ENCODE measurements at regions not wholly inside any gene's neighbourhood (a gene's known extent, or its start where the extent isn't known, plus 50 kb on each side); places are given as distances from the start of the nearest gene placed in this dataset.
"Not testable (repeated sequence)": the region's sequence is repeated elsewhere in the genome, so short reads cannot be mapped to it uniquely, and the experiment has no call there.

GRCh38 chr1:173392895-173393658 lies 84.1 kb upstream of the PRDX6 start:
- H3K27ac ChIP-seq (ENCODE audit: low read depth, low read length), result no peak overlapping the region
- no peaks in the 10 kb centered on the region for H3K27me3 ChIP-seq (ENCODE audit: control insufficient read depth in 1 of 2, insufficient read depth in 2 of 2, low read length in 2 of 2)

DNA sequence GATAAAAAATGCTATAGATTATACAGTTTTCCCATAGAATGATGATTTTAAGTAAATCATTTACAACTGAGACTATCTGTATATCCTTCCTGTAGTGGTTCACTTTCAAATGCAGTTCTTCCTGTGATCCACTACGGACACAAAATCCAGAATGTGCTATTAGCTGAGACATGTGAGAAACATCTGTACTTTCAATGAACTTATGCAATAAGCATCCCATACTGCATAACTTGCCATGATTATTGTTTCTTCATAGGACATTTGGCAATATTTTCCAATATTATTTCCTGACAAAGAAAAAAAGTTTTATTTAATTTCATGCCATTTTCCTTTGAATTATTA lies 83.5 kb upstream of the PRDX6 start:
- no peak overlapping the region for H3K27ac ChIP-seq (ENCODE audit: low read depth, low read length)
- H3K9ac ChIP-seq (ENCODE audit: low read depth in 1 of 2, low read length in 2 of 2), result no peak overlapping the region
- no peaks in the 10 kb centered on the region for H3K4me1 ChIP-seq (ENCODE audit: control insufficient read depth in 1 of 2, insufficient read depth in 2 of 2, low read length in 2 of 2)
- no peaks in the 10 kb centered on the region for H3K9me3 ChIP-seq (ENCODE audit: control insufficient read depth in 1 of 2, low read length in 2 of 2)
- no peak overlapping the region for H3K4me3 ChIP-seq (ENCODE audit: low read depth in 1 of 2, low read length in 2 of 2)
- no peaks in the 10 kb centered on the region for H3K36me3 ChIP-seq (ENCODE audit: control insufficient read depth in 1 of 2, insufficient read depth in 2 of 2, low read length in 2 of 2)
- no peaks in the 10 kb centered on the region for H3K27me3 ChIP-seq (ENCODE audit: control insufficient read depth in 1 of 2, insufficient read depth in 2 of 2, low read length in 2 of 2)

More at GRCh38 chr1:173392895-173393658, 84.1 kb upstream of the PRDX6 start:
- H3K36me3 ChIP-seq (ENCODE audit: control insufficient read depth in 1 of 2, insufficient read depth in 2 of 2, low read length in 2 of 2), result no peaks in the 10 kb centered on the region
- H3K9ac ChIP-seq (ENCODE audit: low read depth in 1 of 2, low read length in 2 of 2), result no peak overlapping the region
- no peaks in the 10 kb centered on the region for H3K9me3 ChIP-seq (ENCODE audit: control insufficient read depth in 1 of 2, low read length in 2 of 2)
- no peak overlapping the region for H3K4me3 ChIP-seq (ENCODE audit: low read depth in 1 of 2, low read length in 2 of 2)
- no peaks in the 10 kb centered on the region for H3K4me1 ChIP-seq (ENCODE audit: control insufficient read depth in 1 of 2, insufficient read depth in 2 of 2, low read length in 2 of 2)

- not testable (repeated sequence) for H3K9ac ChIP-seq (ENCODE audit: low read depth in 1 of 2, low read length in 2 of 2); H3K27me3 ChIP-seq (ENCODE audit: control insufficient read depth in 1 of 2, insufficient read depth in 2 of 2, low read length in 2 of 2); H3K27ac ChIP-seq (ENCODE audit: low read depth, low read length)
Observed at GRCh38 chr1:173394813-173395212, 82.3 kb upstream of the PRDX6 start.

GRCh38 chr1:173395762-173396161 lies 81.4 kb upstream of the PRDX6 start:
- no peak overlapping the region for H3K9ac ChIP-seq (ENCODE audit: low read depth in 1 of 2, low read length in 2 of 2)
- H3K4me1 ChIP-seq (ENCODE audit: control insufficient read depth in 1 of 2, insufficient read depth in 2 of 2, low read length in 2 of 2), result no peaks in the 10 kb centered on the region
- H3K27me3 ChIP-seq (ENCODE audit: control insufficient read depth in 1 of 2, insufficient read depth in 2 of 2, low read length in 2 of 2), result no peaks in the 10 kb centered on the region
- H3K27ac ChIP-seq (ENCODE audit: low read depth, low read length), result no peak overlapping the region
- H3K9me3 ChIP-seq (ENCODE audit: control insufficient read depth in 1 of 2, low read length in 2 of 2), result no peaks in the 10 kb centered on the region
- no peak overlapping the region for H3K4me3 ChIP-seq (ENCODE audit: low read depth in 1 of 2, low read length in 2 of 2)
- H3K36me3 ChIP-seq (ENCODE audit: control insufficient read depth in 1 of 2, insufficient read depth in 2 of 2, low read length in 2 of 2), result no peaks in the 10 kb centered on the region

More at GRCh38 chr1:173394813-173395212, 82.3 kb upstream of the PRDX6 start:
- not testable (repeated sequence) for H3K4me1 ChIP-seq (ENCODE audit: control insufficient read depth in 1 of 2, insufficient read depth in 2 of 2, low read length in 2 of 2); H3K36me3 ChIP-seq (ENCODE audit: control insufficient read depth in 1 of 2, insufficient read depth in 2 of 2, low read length in 2 of 2); H3K4me3 ChIP-seq (ENCODE audit: low read depth in 1 of 2, low read length in 2 of 2); H3K9me3 ChIP-seq (ENCODE audit: control insufficient read depth in 1 of 2, low read length in 2 of 2)

DNA sequence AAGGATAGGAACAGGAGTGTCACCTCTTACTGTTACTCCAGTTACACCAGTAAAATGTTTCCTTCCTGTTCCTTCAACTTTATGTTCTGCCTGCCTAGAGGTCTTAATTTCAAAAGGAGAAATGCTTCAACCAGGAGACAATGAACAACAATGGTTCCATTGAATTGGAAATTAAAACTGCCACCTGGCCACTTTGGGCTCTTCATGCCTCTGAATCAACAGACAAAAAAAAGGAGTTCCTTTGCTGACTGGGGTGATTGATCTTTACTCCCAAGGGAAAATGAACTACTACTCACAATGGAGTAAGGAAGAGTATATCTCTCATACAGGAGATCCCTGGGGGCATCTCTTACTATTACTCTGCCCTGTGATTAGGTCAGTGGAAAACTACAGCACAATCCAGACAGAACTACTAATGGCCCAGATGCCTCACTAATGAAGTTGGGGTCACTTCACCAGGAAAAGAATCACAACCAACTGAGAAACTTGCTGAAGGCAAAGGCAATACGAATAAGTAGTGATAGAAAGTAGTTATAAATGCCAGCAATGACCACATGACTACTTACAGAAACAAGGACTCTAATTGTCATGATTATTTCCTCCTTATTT lies 76.6 kb upstream of the PRDX6 start:
- Histone ChIP-seq H3K4me3 (ENCODE audit: low read depth in 1 of 2, low read length in 2 of 2) (no peak overlapping the region), H3K27ac (ENCODE audit: low read depth, low read length) (no peak overlapping the region), H3K36me3 (ENCODE audit: control insufficient read depth in 1 of 2, insufficient read depth in 2 of 2, low read length in 2 of 2) (no peaks in the 10 kb centered on the region), H3K9ac (ENCODE audit: low read depth in 1 of 2, low read length in 2 of 2) (no peak overlapping the region), H3K4me1 (ENCODE audit: control insufficient read depth in 1 of 2, insufficient read depth in 2 of 2, low read length in 2 of 2) (no peaks in the 10 kb centered on the region), H3K9me3 (ENCODE audit: control insufficient read depth in 1 of 2, low read length in 2 of 2) (no peaks in the 10 kb centered on the region), H3K27me3 (ENCODE audit: control insufficient read depth in 1 of 2, insufficient read depth in 2 of 2, low read length in 2 of 2) (no peaks in the 10 kb centered on the region)

- no peaks in the 10 kb centered on the region for H3K27me3 ChIP-seq (ENCODE audit: control insufficient read depth in 1 of 2, insufficient read depth in 2 of 2, low read length in 2 of 2)
- no peak overlapping the region for H3K4me3 ChIP-seq (ENCODE audit: low read depth in 1 of 2, low read length in 2 of 2)
- no peaks in the 10 kb centered on the region for H3K9me3 ChIP-seq (ENCODE audit: control insufficient read depth in 1 of 2, low read length in 2 of 2)
- H3K9ac ChIP-seq (ENCODE audit: low read depth in 1 of 2, low read length in 2 of 2), result no peak overlapping the region
- H3K36me3 ChIP-seq (ENCODE audit: control insufficient read depth in 1 of 2, insufficient read depth in 2 of 2, low read length in 2 of 2), result no peaks in the 10 kb centered on the region
- H3K27ac ChIP-seq (ENCODE audit: low read depth, low read length), result no peak overlapping the region
- H3K4me1 ChIP-seq (ENCODE audit: control insufficient read depth in 1 of 2, insufficient read depth in 2 of 2, low read length in 2 of 2), result peaks cover 4 to 8% of the 10 kb centered on the region in 2 donors
Observed at GRCh38 chr1:173403996-173404395, 73.1 kb upstream of the PRDX6 start.

GRCh38 chr1:173405281-173405680 lies 71.9 kb upstream of the PRDX6 start:
- Histone ChIP-seq H3K9ac (ENCODE audit: low read depth in 1 of 2, low read length in 2 of 2) (no peak overlapping the region), H3K36me3 (ENCODE audit: control insufficient read depth in 1 of 2, insufficient read depth in 2 of 2, low read length in 2 of 2) (no peaks in the 10 kb centered on the region), H3K27ac (ENCODE audit: low read depth, low read length) (no peak overlapping the region), H3K27me3 (ENCODE audit: control insufficient read depth in 1 of 2, insufficient read depth in 2 of 2, low read length in 2 of 2) (no peaks in the 10 kb centered on the region), H3K4me1 (ENCODE audit: control insufficient read depth in 1 of 2, insufficient read depth in 2 of 2, low read length in 2 of 2) (peaks cover 4 to 8% of the 10 kb centered on the region in 2 donors), H3K9me3 (ENCODE audit: control insufficient read depth in 1 of 2, low read length in 2 of 2) (no peaks in the 10 kb centered on the region), H3K4me3 (ENCODE audit: low read depth in 1 of 2, low read length in 2 of 2) (no peak overlapping the region)

DNA sequence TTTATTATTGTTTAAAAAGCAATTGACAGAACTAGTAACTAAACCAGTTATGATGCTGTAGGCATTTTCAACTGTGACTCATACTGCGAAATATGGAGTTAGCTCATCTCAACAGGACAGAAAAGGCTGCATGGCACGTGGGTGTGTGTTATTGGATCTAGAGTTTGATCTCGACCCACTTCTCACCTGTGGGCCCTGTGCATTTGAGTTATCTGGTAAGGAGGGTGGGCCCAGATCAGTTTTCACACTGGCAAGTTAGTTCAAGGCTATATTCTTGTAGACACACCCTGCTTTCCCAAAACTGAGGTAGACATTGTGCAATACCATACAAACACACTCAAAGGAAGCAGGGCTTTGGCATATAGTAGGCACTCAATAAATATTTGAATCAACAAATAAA lies 71.3 kb upstream of the PRDX6 start:
- Histone ChIP-seq H3K36me3 (ENCODE audit: control insufficient read depth in 1 of 2, insufficient read depth in 2 of 2, low read length in 2 of 2) (no peaks in the 10 kb centered on the region), H3K27me3 (ENCODE audit: control insufficient read depth in 1 of 2, insufficient read depth in 2 of 2, low read length in 2 of 2) (no peaks in the 10 kb centered on the region), H3K4me1 (ENCODE audit: control insufficient read depth in 1 of 2, insufficient read depth in 2 of 2, low read length in 2 of 2) (peaks cover 8 to 10% of the 10 kb centered on the region in 2 donors), H3K4me3 (ENCODE audit: low read depth in 1 of 2, low read length in 2 of 2) (no peak overlapping the region), H3K27ac (ENCODE audit: low read depth, low read length) (no peak overlapping the region), H3K9me3 (ENCODE audit: control insufficient read depth in 1 of 2, low read length in 2 of 2) (no peaks in the 10 kb centered on the region), H3K9ac (ENCODE audit: low read depth in 1 of 2, low read length in 2 of 2) (peak overlapping the region in 1 of 2 donors; percentile 25)

DNA sequence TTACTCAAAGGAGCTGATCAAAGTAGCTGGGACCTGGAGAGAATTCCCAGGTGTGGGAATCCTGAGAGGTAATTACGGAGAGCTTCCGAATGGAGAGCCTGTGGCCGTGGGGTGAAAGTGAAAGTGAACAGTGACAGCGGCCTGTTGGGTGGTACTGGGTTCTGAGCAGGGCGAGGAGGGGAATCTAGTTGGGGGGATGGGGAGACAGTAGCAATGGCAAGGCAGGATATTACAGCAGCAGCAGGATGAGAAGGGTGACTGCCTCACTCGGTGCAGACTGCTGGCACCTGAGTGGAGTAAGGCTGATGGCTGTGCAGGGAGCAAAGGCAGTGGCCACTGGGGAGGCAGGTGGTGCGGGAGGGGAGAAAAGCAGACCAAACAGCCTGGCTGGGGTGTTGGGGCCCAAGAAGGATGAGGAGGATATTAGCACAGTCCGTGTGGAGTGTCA lies 70.3 kb upstream of the PRDX6 start:
- peak overlapping the region; percentile 68 to 83 for H3K4me3 ChIP-seq (ENCODE audit: low read depth in 1 of 2, low read length in 2 of 2)
- no peaks in the 10 kb centered on the region for H3K36me3 ChIP-seq (ENCODE audit: control insufficient read depth in 1 of 2, insufficient read depth in 2 of 2, low read length in 2 of 2)
- H3K9me3 ChIP-seq (ENCODE audit: control insufficient read depth in 1 of 2, low read length in 2 of 2), result no peaks in the 10 kb centered on the region
- no peaks in the 10 kb centered on the region for H3K27me3 ChIP-seq (ENCODE audit: control insufficient read depth in 1 of 2, insufficient read depth in 2 of 2, low read length in 2 of 2)
- no peak overlapping the region for H3K27ac ChIP-seq (ENCODE audit: low read depth, low read length)
- H3K4me1 ChIP-seq (ENCODE audit: control insufficient read depth in 1 of 2, insufficient read depth in 2 of 2, low read length in 2 of 2), result peaks cover 8 to 10% of the 10 kb centered on the region in 2 donors
- H3K9ac ChIP-seq (ENCODE audit: low read depth in 1 of 2, low read length in 2 of 2), result peak overlapping the region; percentile 14 to 71

DNA sequence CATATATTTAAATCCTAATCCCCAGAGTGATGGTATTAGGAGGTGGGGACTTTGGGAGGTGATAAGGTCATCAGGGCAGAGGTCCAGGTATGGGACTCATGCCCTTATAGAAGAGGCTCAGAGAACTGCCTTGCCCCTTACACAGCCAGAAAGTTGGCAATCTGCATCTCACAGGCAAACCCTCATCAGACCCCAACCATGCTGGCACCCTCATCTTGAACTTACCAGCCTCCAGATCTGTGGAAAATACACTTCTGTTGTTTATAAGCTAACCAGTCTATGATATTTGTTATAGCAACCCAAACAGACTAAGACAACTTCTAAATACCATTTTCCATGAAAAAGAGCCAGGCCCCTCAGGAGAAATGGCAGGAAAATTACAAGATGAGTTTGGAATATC lies 69.3 kb upstream of the PRDX6 start:
- Histone ChIP-seq H3K9me3 (ENCODE audit: control insufficient read depth in 1 of 2, low read length in 2 of 2) (no peaks in the 10 kb centered on the region), H3K36me3 (ENCODE audit: control insufficient read depth in 1 of 2, insufficient read depth in 2 of 2, low read length in 2 of 2) (no peaks in the 10 kb centered on the region), H3K9ac (ENCODE audit: low read depth in 1 of 2, low read length in 2 of 2) (no peak overlapping the region)

More for the DNA sequence above, 69.3 kb upstream of the PRDX6 start:
- Histone ChIP-seq H3K4me3 (ENCODE audit: low read depth in 1 of 2, low read length in 2 of 2) (no peak overlapping the region), H3K4me1 (ENCODE audit: control insufficient read depth in 1 of 2, insufficient read depth in 2 of 2, low read length in 2 of 2) (peaks cover 8 to 10% of the 10 kb centered on the region in 2 donors), H3K27me3 (ENCODE audit: control insufficient read depth in 1 of 2, insufficient read depth in 2 of 2, low read length in 2 of 2) (no peaks in the 10 kb centered on the region), H3K27ac (ENCODE audit: low read depth, low read length) (no peak overlapping the region)
